ENCODE measurements at regions not wholly inside any gene's neighbourhood (a gene's known extent, or its start where the extent isn't known, plus 50 kb on each side); places are given as distances from the start of the nearest gene placed in this dataset.

- TF ChIP-seq, protein P1, sequence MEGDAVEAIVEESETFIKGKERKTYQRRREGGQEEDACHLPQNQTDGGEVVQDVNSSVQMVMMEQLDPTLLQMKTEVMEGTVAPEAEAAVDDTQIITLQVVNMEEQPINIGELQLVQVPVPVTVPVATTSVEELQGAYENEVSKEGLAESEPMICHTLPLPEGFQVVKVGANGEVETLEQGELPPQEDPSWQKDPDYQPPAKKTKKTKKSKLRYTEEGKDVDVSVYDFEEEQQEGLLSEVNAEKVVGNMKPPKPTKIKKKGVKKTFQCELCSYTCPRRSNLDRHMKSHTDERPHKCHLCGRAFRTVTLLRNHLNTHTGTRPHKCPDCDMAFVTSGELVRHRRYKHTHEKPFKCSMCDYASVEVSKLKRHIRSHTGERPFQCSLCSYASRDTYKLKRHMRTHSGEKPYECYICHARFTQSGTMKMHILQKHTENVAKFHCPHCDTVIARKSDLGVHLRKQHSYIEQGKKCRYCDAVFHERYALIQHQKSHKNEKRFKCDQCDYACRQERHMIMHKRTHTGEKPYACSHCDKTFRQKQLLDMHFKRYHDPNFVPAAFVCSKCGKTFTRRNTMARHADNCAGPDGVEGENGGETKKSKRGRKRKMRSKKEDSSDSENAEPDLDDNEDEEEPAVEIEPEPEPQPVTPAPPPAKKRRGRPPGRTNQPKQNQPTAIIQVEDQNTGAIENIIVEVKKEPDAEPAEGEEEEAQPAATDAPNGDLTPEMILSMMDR (IDR thresholded peaks at IDR 0.05), result no peak
- TF ChIP-seq POLR2A (IDR thresholded peaks at IDR 0.05), result no peak
These were observed 220.6 kb upstream of the PLD5 start for GRCh38 chr1:242745079-242745478.

Measured in Peyer's patch (tissue), 4 donors.